ENCODE measurements at regions not wholly inside any gene's neighbourhood (a gene's known extent, or its start where the extent isn't known, plus 50 kb on each side); places are given as distances from the start of the nearest gene placed in this dataset.

DNA sequence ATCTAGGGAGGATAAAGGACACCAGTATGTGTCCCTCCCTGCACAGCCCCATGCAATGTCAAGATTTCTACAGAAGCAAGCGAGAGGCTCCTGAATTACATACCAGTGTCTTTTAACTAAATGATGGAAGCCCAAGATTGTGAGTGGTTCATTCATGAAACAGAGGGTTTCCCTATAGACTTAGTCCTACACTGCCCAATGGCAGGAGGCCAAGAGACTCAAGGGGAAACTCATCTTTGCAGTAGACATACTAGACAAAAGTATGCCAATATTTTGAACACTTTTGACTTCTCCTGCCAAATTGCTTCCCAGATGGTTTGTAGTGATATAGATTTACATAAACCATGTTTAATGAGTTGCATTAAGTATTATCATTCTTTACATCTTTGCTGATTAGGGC lies 557.2 kb upstream of the JAG1 start:
- H3K4me1 ChIP-seq (ENCODE audit: low read depth) = peaks cover 6% of the 10 kb centered on the region
- DNase-seq (no peak), ATAC-seq (no peak)
- H3K9me3 ChIP-seq = no peaks in the 10 kb centered on the region
- TF ChIP-seq, protein P1, sequence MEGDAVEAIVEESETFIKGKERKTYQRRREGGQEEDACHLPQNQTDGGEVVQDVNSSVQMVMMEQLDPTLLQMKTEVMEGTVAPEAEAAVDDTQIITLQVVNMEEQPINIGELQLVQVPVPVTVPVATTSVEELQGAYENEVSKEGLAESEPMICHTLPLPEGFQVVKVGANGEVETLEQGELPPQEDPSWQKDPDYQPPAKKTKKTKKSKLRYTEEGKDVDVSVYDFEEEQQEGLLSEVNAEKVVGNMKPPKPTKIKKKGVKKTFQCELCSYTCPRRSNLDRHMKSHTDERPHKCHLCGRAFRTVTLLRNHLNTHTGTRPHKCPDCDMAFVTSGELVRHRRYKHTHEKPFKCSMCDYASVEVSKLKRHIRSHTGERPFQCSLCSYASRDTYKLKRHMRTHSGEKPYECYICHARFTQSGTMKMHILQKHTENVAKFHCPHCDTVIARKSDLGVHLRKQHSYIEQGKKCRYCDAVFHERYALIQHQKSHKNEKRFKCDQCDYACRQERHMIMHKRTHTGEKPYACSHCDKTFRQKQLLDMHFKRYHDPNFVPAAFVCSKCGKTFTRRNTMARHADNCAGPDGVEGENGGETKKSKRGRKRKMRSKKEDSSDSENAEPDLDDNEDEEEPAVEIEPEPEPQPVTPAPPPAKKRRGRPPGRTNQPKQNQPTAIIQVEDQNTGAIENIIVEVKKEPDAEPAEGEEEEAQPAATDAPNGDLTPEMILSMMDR (IDR thresholded peaks at IDR 0.05) = no peak
- no peaks in the 10 kb centered on the region for H3K36me3 ChIP-seq (ENCODE audit: low read depth)
- no peak overlapping the region for H3K4me3 ChIP-seq
- intact Hi-C loops (cut with DNase I, micrococcal nuclease) = no loop called here

DNA sequence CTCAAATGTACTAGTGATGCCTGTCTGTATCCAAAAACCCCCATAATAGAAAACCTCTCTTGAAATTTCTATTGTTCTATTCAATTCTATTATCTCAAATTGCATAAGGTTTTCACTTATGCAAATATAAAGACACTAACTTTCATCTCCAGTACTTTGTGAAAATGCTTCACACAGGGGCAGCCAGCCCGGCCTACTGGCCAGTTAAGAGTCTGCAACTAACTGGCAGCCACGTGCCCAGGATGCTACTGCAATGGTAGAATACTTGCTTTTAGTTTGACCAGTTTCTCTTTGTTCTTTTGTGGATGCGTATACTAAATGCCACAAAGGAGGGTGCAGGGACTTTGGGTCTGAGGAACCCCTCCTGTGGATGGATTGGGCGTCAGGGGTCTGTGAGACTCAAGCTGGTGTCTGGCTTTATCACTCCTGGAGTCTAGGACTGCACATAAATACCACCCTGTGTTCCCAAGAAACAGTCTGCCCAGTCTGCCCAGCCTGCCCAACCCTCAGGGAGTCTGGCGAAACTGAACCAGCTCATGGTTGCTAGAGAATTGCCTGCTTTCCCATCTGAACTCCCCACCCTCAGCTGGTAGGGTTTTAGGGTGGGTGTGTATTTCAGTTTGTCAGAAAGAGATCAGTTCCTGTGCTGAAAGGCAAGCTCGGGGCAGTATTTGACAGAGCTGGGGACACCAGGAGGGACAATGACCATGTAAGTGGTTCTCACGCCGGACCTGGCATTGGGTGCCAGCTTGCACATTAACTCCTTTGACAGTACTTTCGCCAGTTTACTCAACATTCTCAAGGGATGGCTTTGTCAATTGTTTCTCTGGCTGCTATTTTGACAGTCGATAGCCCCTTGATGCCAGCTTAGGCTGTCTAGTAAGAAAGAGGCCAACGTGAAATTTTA lies 558.2 kb upstream of the JAG1 start:
- TF ChIP-seq, protein P1 (IDR thresholded peaks at IDR 0.05) = no peak
- H3K4me3 ChIP-seq = no peak overlapping the region
- no peaks in the 10 kb centered on the region for H3K36me3 ChIP-seq (ENCODE audit: low read depth)
- ATAC-seq (no peak), DNase-seq (no peak)
- intact Hi-C loops (cut with DNase I, micrococcal nuclease) = no loop called here
- peaks cover 6% of the 10 kb centered on the region for H3K4me1 ChIP-seq (ENCODE audit: low read depth)
- H3K9me3 ChIP-seq = no peaks in the 10 kb centered on the region

DNA sequence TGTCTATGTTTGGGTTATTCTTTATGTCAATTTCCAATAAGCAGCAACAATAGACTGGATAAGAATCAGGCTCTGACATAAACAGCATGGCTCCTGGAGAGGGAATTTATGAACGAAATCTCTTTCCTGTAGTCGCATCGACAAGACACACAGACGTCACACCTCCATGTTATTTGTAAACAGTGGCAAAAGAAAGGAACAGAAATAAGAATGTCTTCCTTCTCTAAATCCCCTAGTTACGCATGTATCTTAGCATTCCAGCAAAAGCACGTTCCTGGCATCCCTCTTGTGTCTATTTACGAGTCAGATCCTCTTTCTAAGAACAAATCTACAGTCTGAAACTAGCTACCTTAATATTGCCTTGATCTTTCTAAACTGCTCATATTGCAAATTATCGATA lies 559.1 kb upstream of the JAG1 start:
- intact Hi-C loops (cut with DNase I, micrococcal nuclease) = no loop called here
- peaks cover 6% of the 10 kb centered on the region for H3K4me1 ChIP-seq (ENCODE audit: low read depth)
- H3K4me3 ChIP-seq = no peak overlapping the region
- TF ChIP-seq, protein P1 (IDR thresholded peaks at IDR 0.05) = no peak
- no peaks in the 10 kb centered on the region for H3K9me3 ChIP-seq
- ATAC-seq = no peak
- H3K36me3 ChIP-seq (ENCODE audit: low read depth) = no peaks in the 10 kb centered on the region
- no peak for DNase-seq

DNA sequence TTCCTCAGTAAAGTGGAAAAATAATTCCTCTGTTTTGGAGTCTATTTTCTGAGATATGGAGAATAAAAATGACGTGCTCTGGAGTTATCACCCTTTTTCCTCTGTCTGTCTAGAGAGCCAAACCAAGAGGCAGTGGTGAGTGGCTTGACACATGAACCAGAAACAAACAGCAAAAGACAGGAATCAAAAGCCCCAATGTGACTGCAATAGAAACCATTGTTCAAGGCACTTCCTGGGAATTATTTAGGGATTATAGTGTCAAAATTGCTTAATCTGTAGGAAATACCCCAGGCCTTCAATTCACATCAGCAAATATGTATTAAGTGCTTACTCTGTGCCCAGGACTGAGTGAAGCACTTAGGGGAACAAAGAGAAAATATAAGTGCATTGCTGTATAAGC lies 560.4 kb upstream of the JAG1 start:
- ATAC-seq (no peak), DNase-seq (no peak)
- H3K4me1 ChIP-seq (ENCODE audit: low read depth) = peaks cover 6% of the 10 kb centered on the region
- H3K4me3 ChIP-seq = no peak overlapping the region
- intact Hi-C loops (cut with DNase I, micrococcal nuclease) = no loop called here
- no peaks in the 10 kb centered on the region for H3K36me3 ChIP-seq (ENCODE audit: low read depth)
- no peaks in the 10 kb centered on the region for H3K9me3 ChIP-seq
- TF ChIP-seq, protein P1 (IDR thresholded peaks at IDR 0.05) = no peak

DNA sequence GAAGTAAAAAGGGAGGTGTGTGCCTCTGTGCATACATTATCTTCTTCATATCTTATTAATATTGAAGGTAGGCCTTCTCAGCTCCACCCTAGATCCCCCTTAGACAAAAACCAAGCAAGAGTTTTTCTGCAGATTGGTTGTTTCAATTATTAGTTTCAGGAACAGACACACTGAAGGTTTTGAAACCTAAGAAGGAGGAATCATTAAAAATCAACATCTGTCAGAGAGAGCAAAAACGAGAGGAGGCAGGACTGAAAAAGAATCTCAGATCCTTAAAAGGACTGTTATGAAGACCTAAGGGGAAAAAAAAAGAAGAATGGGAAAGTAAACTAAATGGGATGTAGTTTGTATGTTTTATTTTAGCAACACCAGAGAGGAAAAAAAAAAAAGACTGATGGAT lies 560.8 kb upstream of the JAG1 start:
- Histone ChIP-seq H3K36me3 (ENCODE audit: low read depth) (no peaks in the 10 kb centered on the region), H3K9me3 (no peaks in the 10 kb centered on the region), H3K4me1 (ENCODE audit: low read depth) (peaks cover 6% of the 10 kb centered on the region), H3K4me3 (no peak overlapping the region)
- ATAC-seq = no peak
- TF ChIP-seq, protein P1 (IDR thresholded peaks at IDR 0.05) = no peak
- intact Hi-C loops (cut with DNase I, micrococcal nuclease) = no loop called here
- DNase-seq = no peak

Data from mucosa of descending colon (tissue), 3 donors.